A549 (cell line): ENCODE measurements at regions not wholly inside any gene's neighbourhood (a gene's known extent, or its start where the extent isn't known, plus 50 kb on each side); places are given as distances from the start of the nearest gene placed in this dataset.

Experiments used
- ATAC-seq, 2 experiments: fragments of 200-7000 bp in 1 of 2; fragments of >200 bp in 1 of 2; cut with Nextera tagmentation in 1 of 2; cut with Tn5 transposase in 1 of 2; 3 replicates each; pipeline versions ENCODE4 v1.8.0 to v1.9.1; 2018 to 2020; ENCODE audit warnings: mild to moderate bottlenecking in 1 of 2, moderate library complexity in 1 of 2
- CTCF ChIA-PET: fragments of 300-600 bp; sonication (Branson Sonifier 250); formaldehyde crosslinking; extraction: SDS; loops from one replicate; lab custom pipeline; 2021; ENCODE audit warnings: antibody characterized with exemption, inconsistent platforms; lab: Yijun Ruan, JAX
- POLR2A ChIA-PET: fragments of 350-600 bp; formaldehyde crosslinking; extraction: SDS; loops from one replicate; lab custom pipeline; 2021; ENCODE audit warnings: antibody characterized with exemption, inconsistent platforms; lab: Yijun Ruan, JAX
- DNase-seq, 2 experiments: peaks; one replicate each; pipeline versions ENCODE4 v3.0.0 to v3.0.0-alpha.2; 2011 to 2016; ENCODE audit warnings: low read depth in 1 of 2, low spot score in 1 of 2
- FAIRE-seq: peaks from 2 replicates; lab custom pipeline; 2011; peaks lifted over from hg19 to GRCh38; lab: Jason Lieb, UNC
- H3K27ac ChIP-seq, 2 experiments: fragments of >200 bp; sonication (Bioruptor Twin); formaldehyde crosslinking; 3 replicates each; pipeline ENCODE4 v1.5.1; 2016 to 2017
- H3K4me1 ChIP-seq: fragments of >200 bp; sonication (Bioruptor Twin); formaldehyde crosslinking; 3 replicates; pipeline ENCODE4 v1.6.1; 2016
- H3K4me2 ChIP-seq: fragments of >200 bp; sonication (Bioruptor Twin); formaldehyde crosslinking; 3 replicates; pipeline ENCODE4 v1.6.1; 2016
- H3K4me3 ChIP-seq: fragments of >200 bp; sonication (Bioruptor Twin); formaldehyde crosslinking; 3 replicates; pipeline ENCODE4 v1.5.1; 2016
- H3K9me3 ChIP-seq: fragments of >200 bp; sonication (Bioruptor Twin); formaldehyde crosslinking; 3 replicates; pipeline ENCODE4 v1.6.1; 2016
- BHLHE40 ChIP-seq: IDR thresholded peaks from 2 replicates; pipeline ENCODE4 v1.6.1; 2012; ENCODE audit warnings: low read depth, low read length, inconsistent platforms
- CBX2 ChIP-seq: fragments of 200-600 bp; sonication (generic); IDR thresholded peaks from 2 replicates; pipeline ENCODE4 v1.6.1; 2016; ENCODE audit warnings: low read depth, mild to moderate bottlenecking, borderline replicate concordance
- CBX8 ChIP-seq: fragments of 200-600 bp; sonication (generic); IDR thresholded peaks from 2 replicates; pipeline ENCODE4 v1.6.1; 2016
- CHD2 ChIP-seq: fragments of 150-350 bp; IDR thresholded peaks from 2 replicates; pipeline ENCODE4 v1.6.1; 2014; ENCODE audit warnings: low read length; ENCODE audit not compliant: partially characterized antibody
- EP300 ChIP-seq, 2 experiments: fragments of >200 bp; sonication (Bioruptor Twin); formaldehyde crosslinking; IDR thresholded peaks; 2 replicates in 1 of 2; 3 replicates in 1 of 2; pipeline ENCODE4 v1.6.1; 2016 to 2017
- FOSB ChIP-seq: fragments of 250-450 bp; sonication (Bioruptor Pico); IDR thresholded peaks from 2 replicates; pipeline ENCODE4 v1.5.0; 2020; ENCODE audit warnings: mild to moderate bottlenecking, moderate library complexity
- FOXS1 ChIP-seq: fragments of 250-450 bp; sonication (Bioruptor Pico); IDR thresholded peaks from 2 replicates; pipeline ENCODE4 v1.5.0; 2020; ENCODE audit warnings: mild to moderate bottlenecking, moderate library complexity
- GATA3 ChIP-seq: IDR thresholded peaks from 2 replicates; pipeline ENCODE4 v1.6.1; 2012; ENCODE audit warnings: borderline replicate concordance
- HDAC2 ChIP-seq: fragments of 200-600 bp; sonication (generic); IDR thresholded peaks from 2 replicates; pipeline ENCODE4 v1.6.1; 2016
- HEYL ChIP-seq: fragments of 250-450 bp; sonication (Bioruptor Pico); IDR thresholded peaks from 2 replicates; pipeline ENCODE4 v1.8.0; 2021; ENCODE audit warnings: mild to moderate bottlenecking, moderate library complexity
- HOXA7 ChIP-seq: fragments of 250-450 bp; sonication (Bioruptor Pico); IDR thresholded peaks from 2 replicates; pipeline ENCODE4 v1.5.0; 2020; ENCODE audit warnings: mild to moderate bottlenecking, moderate library complexity
- HOXB5 ChIP-seq: fragments of 250-450 bp; sonication (Bioruptor Pico); IDR thresholded peaks from 2 replicates; pipeline ENCODE4 v1.5.0; 2020; ENCODE audit warnings: mild to moderate bottlenecking, moderate library complexity
- JUN ChIP-seq, 2 experiments: fragments of >200 bp; sonication (Bioruptor Twin); formaldehyde crosslinking; IDR thresholded peaks; 2 replicates in 1 of 2; 3 replicates in 1 of 2; pipeline ENCODE4 v1.6.1; 2016 to 2017
- JUNB ChIP-seq: fragments of >200 bp; sonication (Bioruptor Twin); formaldehyde crosslinking; IDR thresholded peaks from 2 replicates; pipeline ENCODE4 v1.6.1; 2016
- MAFK ChIP-seq: fragments of 450-650 bp; IDR thresholded peaks from 2 replicates; pipeline ENCODE4 v1.6.1; 2014; ENCODE audit not compliant: partially characterized antibody
- MAZ ChIP-seq: fragments of 150-350 bp; IDR thresholded peaks from 2 replicates; pipeline ENCODE4 v1.6.1; 2014; ENCODE audit warnings: antibody characterized with exemption, low read depth, low read length, borderline replicate concordance
- NPAS2 ChIP-seq: fragments of 250-450 bp; sonication (Bioruptor Pico); IDR thresholded peaks from 2 replicates; pipeline ENCODE4 v1.8.0; 2022; ENCODE audit warnings: mild to moderate bottlenecking, moderate library complexity, borderline replicate concordance
- POLR2A ChIP-seq: IDR thresholded peaks from 2 replicates; pipeline ENCODE4 v1.6.1; 2012; ENCODE audit warnings: mild to moderate bottlenecking, low read length
- RCOR1 ChIP-seq: fragments of 150-350 bp; IDR thresholded peaks from 2 replicates; pipeline ENCODE4 v1.6.1; 2014; ENCODE audit warnings: antibody characterized with exemption, low read length, low read depth
- RNF2 ChIP-seq: fragments of 200-600 bp; sonication (generic); IDR thresholded peaks from 2 replicates; pipeline ENCODE4 v1.6.1; 2016; ENCODE audit warnings: low read depth, mild to moderate bottlenecking, antibody characterized with exemption, moderate library complexity, borderline replicate concordance
- SREBF2 ChIP-seq: fragments of 450-650 bp; IDR thresholded peaks from 2 replicates; pipeline ENCODE4 v1.6.1; 2014; ENCODE audit warnings: mild to moderate bottlenecking, moderate library complexity
- TP53 ChIP-seq: fragments of 250-450 bp; sonication (Bioruptor Pico); IDR thresholded peaks from 2 replicates; pipeline ENCODE4 v1.5.0; 2021; ENCODE audit warnings: mild to moderate bottlenecking, moderate library complexity
- ZNF302 ChIP-seq: fragments of 250-450 bp; sonication (Bioruptor Pico); IDR thresholded peaks from 2 replicates; pipeline ENCODE4 v1.9.0; 2021; ENCODE audit warnings: inconsistent platforms, mild to moderate bottlenecking, moderate library complexity
- ZSCAN20 ChIP-seq: fragments of 250-450 bp; sonication (Bioruptor Pico); IDR thresholded peaks from 2 replicates; pipeline ENCODE4 v1.8.0; 2022; ENCODE audit warnings: mild to moderate bottlenecking, moderate library complexity
- WGBS: methylation state at CpG from one replicate; pipeline ENCODE4 v1.1.6; 2017; ENCODE audit errors: missing lambda C conversion rate; 5-methylcytosine and 5-hydroxymethylcytosine counted together
- TF ChIP-seq, protein P1 (sequence below): IDR thresholded peaks from 2 replicates; pipeline ENCODE4 v1.6.1; 2012
- TF ChIP-seq, protein P2 (sequence below): fragments of 200-600 bp; sonication (generic); IDR thresholded peaks from 2 replicates; pipeline ENCODE4 v1.6.1; 2016; ENCODE audit warnings: antibody characterized with exemption, mild to moderate bottlenecking, moderate library complexity
- TF ChIP-seq, protein P3 (sequence below): IDR thresholded peaks from 2 replicates; pipeline ENCODE4 v1.6.1; 2012; ENCODE audit warnings: low read depth, borderline replicate concordance
- TF ChIP-seq, protein P4 (sequence below): fragments of >200 bp; sonication (Bioruptor Twin); formaldehyde crosslinking; IDR thresholded peaks from 3 replicates; pipeline ENCODE4 v1.6.1; 2016

DNA sequence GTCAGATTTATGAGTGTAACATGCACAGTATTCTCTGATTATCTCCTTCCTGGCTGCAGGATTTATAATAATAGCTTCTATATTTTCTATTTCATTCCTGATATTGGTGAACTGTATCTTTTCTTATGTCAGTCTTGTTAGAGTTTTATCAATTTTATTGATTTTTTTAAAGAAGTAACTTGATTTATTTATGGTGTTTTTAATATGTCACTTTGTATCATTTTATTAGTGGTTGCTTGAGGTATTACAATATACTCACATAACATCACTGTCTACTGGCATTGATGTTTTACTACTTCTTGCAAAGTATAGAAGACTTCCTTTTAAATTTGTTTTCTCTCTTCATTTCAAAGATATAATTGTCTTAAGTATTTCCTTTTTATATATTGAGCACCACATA lies 270.5 kb upstream of the GYPC start:
- Histone ChIP-seq H3K9me3 (no peaks in the 10 kb centered on the region), H3K27ac (no peak overlapping the region), H3K4me3 (no peak overlapping the region), H3K4me1 (no peaks in the 10 kb centered on the region), H3K4me2 (no peak overlapping the region)
- POLR2A ChIA-PET = no interaction called here
- ATAC-seq (no peak), FAIRE-seq (no peak), DNase-seq (no peak)
- CTCF ChIA-PET = no interaction called here
- TF ChIP-seq ZSCAN20 (CRISPR knock-in tag) = no peak
- no peak for TF ChIP-seq BHLHE40
- TF ChIP-seq CBX8 = no peak
- no peak for TF ChIP-seq CBX2
- no peak for TF ChIP-seq RNF2
- TF ChIP-seq JUN (IDR thresholded peaks at IDR 0.05) = no peak
- no peak for TF ChIP-seq MAFK
- no peak for TF ChIP-seq HOXA7
- no peak for TF ChIP-seq JUNB

DNA sequence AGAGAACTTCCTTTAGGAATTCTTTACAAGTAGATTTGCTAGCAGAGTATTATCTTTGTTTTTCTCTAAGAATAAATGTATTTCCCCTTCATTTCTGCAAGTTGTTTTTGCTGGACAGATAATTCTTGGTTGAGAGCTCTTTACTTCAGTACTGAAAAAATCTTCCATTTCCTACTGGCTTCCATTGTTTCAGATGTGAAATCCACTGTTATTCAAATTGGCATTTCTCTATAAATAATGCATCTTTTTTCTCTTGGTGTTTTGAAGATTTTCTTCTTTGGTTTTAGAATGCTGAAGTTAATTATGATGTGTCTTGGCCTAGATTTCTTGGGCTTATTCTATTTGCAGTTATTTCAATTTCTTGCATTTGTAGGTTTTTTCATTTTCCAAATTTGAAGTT lies 270.0 kb upstream of the GYPC start:
- POLR2A ChIA-PET = no interaction called here
- FAIRE-seq (no peak), ATAC-seq (no peak), DNase-seq (no peak)
- Histone ChIP-seq H3K27ac (no peak overlapping the region), H3K4me1 (no peaks in the 10 kb centered on the region), H3K4me3 (no peak overlapping the region), H3K9me3 (no peaks in the 10 kb centered on the region), H3K4me2 (no peak overlapping the region)
- TF ChIP-seq ZNF302 (CRISPR knock-in tag) (no peak), GATA3 (no peak), RCOR1 (no peak), MAZ (no peak), HDAC2 (no peak), NPAS2 (no peak), TP53 (CRISPR knock-in tag) (no peak), CHD2 (no peak), HEYL (CRISPR knock-in tag) (no peak), EP300 (IDR thresholded peaks at IDR 0.05) (no peak)
- TF ChIP-seq, protein P1, sequence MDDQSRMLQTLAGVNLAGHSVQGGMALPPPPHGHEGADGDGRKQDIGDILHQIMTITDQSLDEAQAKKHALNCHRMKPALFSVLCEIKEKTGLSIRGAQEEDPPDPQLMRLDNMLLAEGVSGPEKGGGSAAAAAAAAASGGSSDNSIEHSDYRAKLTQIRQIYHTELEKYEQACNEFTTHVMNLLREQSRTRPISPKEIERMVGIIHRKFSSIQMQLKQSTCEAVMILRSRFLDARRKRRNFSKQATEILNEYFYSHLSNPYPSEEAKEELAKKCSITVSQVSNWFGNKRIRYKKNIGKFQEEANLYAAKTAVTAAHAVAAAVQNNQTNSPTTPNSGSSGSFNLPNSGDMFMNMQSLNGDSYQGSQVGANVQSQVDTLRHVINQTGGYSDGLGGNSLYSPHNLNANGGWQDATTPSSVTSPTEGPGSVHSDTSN = no peak
- TF ChIP-seq, protein P2, sequence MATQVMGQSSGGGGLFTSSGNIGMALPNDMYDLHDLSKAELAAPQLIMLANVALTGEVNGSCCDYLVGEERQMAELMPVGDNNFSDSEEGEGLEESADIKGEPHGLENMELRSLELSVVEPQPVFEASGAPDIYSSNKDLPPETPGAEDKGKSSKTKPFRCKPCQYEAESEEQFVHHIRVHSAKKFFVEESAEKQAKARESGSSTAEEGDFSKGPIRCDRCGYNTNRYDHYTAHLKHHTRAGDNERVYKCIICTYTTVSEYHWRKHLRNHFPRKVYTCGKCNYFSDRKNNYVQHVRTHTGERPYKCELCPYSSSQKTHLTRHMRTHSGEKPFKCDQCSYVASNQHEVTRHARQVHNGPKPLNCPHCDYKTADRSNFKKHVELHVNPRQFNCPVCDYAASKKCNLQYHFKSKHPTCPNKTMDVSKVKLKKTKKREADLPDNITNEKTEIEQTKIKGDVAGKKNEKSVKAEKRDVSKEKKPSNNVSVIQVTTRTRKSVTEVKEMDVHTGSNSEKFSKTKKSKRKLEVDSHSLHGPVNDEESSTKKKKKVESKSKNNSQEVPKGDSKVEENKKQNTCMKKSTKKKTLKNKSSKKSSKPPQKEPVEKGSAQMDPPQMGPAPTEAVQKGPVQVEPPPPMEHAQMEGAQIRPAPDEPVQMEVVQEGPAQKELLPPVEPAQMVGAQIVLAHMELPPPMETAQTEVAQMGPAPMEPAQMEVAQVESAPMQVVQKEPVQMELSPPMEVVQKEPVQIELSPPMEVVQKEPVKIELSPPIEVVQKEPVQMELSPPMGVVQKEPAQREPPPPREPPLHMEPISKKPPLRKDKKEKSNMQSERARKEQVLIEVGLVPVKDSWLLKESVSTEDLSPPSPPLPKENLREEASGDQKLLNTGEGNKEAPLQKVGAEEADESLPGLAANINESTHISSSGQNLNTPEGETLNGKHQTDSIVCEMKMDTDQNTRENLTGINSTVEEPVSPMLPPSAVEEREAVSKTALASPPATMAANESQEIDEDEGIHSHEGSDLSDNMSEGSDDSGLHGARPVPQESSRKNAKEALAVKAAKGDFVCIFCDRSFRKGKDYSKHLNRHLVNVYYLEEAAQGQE = no peak
- CTCF ChIA-PET = no interaction called here

DNA sequence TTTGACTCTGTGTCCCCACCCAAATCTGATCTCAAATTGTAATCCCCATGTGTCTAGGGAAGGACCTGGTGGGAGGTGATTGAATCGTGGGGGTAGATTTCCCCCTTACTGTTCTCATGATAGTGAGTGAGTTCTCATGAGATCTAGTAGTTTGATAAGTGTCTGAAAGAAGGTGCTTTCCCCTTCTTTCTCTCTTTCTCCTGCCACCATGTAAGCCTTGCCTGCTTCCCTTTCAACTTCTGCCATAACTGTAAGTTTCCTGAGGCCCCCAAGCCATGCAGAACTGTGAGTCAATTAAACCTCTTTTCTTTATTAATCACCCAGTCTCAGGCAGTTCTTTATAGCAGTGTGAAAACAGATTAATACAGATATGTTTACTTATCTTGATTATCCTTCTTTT lies 266.5 kb upstream of the GYPC start:
- H3K4me1 ChIP-seq = no peaks in the 10 kb centered on the region

More for the DNA sequence above, 266.5 kb upstream of the GYPC start:
- 0% methylated on average over 1 of the region's 1 CpG for WGBS
- no peak for FAIRE-seq
- no peaks in the 10 kb centered on the region for H3K9me3 ChIP-seq
- DNase-seq = no peak
- no peak for TF ChIP-seq FOXS1
- TF ChIP-seq, protein P3, sequence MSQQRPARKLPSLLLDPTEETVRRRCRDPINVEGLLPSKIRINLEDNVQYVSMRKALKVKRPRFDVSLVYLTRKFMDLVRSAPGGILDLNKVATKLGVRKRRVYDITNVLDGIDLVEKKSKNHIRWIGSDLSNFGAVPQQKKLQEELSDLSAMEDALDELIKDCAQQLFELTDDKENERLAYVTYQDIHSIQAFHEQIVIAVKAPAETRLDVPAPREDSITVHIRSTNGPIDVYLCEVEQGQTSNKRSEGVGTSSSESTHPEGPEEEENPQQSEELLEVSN = no peak
- TF ChIP-seq HOXB5 (CRISPR knock-in tag) = no peak
- no peak for TF ChIP-seq GATA3
- no peak for TF ChIP-seq POLR2A
- TF ChIP-seq FOSB (CRISPR knock-in tag) = no peak
- no peak for TF ChIP-seq SREBF2
- TF ChIP-seq, protein P4, sequence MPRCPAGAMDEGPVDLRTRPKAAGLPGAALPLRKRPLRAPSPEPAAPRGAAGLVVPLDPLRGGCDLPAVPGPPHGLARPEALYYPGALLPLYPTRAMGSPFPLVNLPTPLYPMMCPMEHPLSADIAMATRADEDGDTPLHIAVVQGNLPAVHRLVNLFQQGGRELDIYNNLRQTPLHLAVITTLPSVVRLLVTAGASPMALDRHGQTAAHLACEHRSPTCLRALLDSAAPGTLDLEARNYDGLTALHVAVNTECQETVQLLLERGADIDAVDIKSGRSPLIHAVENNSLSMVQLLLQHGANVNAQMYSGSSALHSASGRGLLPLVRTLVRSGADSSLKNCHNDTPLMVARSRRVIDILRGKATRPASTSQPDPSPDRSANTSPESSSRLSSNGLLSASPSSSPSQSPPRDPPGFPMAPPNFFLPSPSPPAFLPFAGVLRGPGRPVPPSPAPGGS = no peak
- TF ChIP-seq JUNB = no peak
- TF ChIP-seq, all 56 proteins: peak for 0
- H3K4me2 ChIP-seq = no peak overlapping the region
- ChIA-PET POLR2A (no interaction called here), CTCF (no interaction called here)
- no peak for ATAC-seq
- H3K27ac ChIP-seq = no peak overlapping the region
- no peak overlapping the region for H3K4me3 ChIP-seq
